ENCODE measurements at regions not wholly inside any gene's neighbourhood (a gene's known extent, or its start where the extent isn't known, plus 50 kb on each side); places are given as distances from the start of the nearest gene placed in this dataset.

DNA sequence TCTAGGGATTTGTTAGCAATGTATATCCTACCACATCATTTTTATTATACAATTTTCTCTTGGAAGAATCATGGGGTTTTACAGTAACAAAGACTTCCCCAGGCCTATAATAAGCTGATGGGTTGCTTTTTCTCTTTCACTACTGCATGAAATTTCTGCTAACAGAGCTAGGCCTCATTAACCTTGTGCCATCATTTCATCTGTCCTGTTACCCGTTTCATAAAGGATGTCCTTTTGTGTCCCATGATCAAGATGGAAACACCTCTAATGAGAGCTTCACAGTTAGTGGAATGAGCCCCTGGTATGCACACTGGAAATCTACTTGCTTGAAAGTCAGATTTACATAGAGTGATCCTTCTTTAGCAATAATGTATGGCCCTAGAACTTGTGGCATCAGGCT, 138.7 kb downstream of the RXFP2 start:
- TF ChIP-seq, protein P1, sequence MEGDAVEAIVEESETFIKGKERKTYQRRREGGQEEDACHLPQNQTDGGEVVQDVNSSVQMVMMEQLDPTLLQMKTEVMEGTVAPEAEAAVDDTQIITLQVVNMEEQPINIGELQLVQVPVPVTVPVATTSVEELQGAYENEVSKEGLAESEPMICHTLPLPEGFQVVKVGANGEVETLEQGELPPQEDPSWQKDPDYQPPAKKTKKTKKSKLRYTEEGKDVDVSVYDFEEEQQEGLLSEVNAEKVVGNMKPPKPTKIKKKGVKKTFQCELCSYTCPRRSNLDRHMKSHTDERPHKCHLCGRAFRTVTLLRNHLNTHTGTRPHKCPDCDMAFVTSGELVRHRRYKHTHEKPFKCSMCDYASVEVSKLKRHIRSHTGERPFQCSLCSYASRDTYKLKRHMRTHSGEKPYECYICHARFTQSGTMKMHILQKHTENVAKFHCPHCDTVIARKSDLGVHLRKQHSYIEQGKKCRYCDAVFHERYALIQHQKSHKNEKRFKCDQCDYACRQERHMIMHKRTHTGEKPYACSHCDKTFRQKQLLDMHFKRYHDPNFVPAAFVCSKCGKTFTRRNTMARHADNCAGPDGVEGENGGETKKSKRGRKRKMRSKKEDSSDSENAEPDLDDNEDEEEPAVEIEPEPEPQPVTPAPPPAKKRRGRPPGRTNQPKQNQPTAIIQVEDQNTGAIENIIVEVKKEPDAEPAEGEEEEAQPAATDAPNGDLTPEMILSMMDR (conservative IDR thresholded peaks at IDR 0.05): no peak
- H3K36me3 Mint-ChIP-seq: no peaks in the 10 kb centered on the region
- H3K27me3 Mint-ChIP-seq: no peaks in the 10 kb centered on the region
- H3K4me1 Mint-ChIP-seq (ENCODE audit: unreplicated experiment): peaks cover 5% of the 10 kb centered on the region
- DNase-seq (ENCODE audit: extremely low spot score, unreplicated experiment): no peak
- H3K27ac Mint-ChIP-seq: no peak overlapping the region
- no peak overlapping the region for H3K4me3 Mint-ChIP-seq
- no peaks in the 10 kb centered on the region for H3K9me3 Mint-ChIP-seq

DNA sequence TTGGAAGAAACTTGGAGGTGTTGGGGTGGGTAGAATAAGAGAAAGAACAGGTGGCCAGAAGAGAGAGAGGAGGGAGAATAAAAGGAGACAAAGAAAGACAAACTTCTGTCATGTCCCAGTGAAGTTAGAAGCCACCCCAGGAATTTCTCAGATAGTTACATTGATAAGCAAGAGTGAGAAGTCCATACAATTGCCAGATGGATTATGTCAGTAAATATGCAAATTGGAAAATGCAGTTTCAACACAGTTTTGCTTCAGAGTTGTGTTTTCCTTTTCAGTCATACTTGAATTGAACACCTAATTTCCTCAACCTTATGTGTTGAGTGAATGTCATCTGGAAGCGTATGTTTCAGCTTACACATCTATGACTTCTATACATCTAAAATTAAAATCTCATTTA, 139.2 kb downstream of the RXFP2 start:
- Mint-ChIP-seq H3K4me3 (no peak overlapping the region), H3K27ac (no peak overlapping the region), H3K36me3 (no peaks in the 10 kb centered on the region), H3K9me3 (no peaks in the 10 kb centered on the region), H3K4me1 (ENCODE audit: unreplicated experiment) (peaks cover 5% of the 10 kb centered on the region), H3K27me3 (no peaks in the 10 kb centered on the region)
- DNase-seq (ENCODE audit: extremely low spot score, unreplicated experiment): no peak
- TF ChIP-seq, protein P1 (conservative IDR thresholded peaks at IDR 0.05): no peak

DNA sequence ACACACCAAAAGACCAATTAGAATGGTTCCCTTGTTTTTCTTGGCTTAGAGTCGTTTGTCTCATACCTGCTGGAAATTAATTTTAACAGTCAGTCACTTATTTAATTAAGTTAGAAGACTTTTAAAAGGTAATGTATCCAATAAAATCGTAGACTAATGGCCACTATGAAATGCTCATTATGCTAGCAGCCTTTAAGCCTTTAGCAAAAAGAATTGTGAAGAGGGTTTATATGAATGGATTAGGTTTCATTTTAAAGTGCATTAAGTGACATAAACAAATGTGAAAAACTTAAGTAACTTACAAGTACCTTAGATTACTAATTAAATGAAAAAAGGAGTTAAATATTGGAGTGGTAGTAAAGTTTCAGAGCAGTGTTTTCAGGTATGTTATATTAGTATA, 139.6 kb downstream of the RXFP2 start:
- Mint-ChIP-seq H3K9me3 (no peaks in the 10 kb centered on the region), H3K27ac (no peak overlapping the region), H3K27me3 (no peaks in the 10 kb centered on the region), H3K4me3 (no peak overlapping the region), H3K36me3 (no peaks in the 10 kb centered on the region), H3K4me1 (ENCODE audit: unreplicated experiment) (peaks cover 5% of the 10 kb centered on the region)
- DNase-seq (ENCODE audit: extremely low spot score, unreplicated experiment): no peak
- TF ChIP-seq, protein P1 (conservative IDR thresholded peaks at IDR 0.05): no peak

DNA sequence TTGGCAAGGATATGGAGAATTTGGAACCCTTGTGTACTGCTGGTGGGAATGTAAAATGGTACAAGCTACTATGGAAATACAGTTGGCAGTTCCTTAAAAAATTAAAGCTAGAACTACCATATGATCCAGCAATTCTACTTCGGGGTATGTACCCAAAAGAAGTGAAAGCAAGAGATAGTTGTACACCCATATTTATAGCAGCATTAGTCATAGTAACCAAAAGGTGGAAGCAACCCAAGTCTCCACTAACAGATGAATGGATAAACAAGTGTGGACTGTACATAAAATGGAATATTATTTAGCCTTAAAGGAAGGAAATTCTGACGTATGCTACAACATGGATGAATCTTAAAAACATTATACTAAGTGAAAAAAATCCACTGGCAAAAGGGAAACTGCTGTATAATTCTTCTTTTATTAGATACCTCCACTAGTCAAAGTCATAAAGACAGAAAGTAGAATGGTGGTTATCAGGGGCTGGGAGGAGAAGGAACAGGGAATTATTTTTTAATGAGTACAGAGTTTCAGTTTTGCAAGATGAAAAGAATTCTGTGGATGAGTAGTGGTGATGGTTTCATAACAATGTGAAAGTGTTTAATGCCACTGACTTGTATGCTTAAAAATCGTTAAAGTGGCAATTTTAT, 141.6 kb downstream of the RXFP2 start:
- no peak for DNase-seq (ENCODE audit: extremely low spot score, unreplicated experiment)
- Mint-ChIP-seq H3K4me3 (no peak overlapping the region), H3K27me3 (peaks cover 2% of the 10 kb centered on the region), H3K27ac (no peak overlapping the region), H3K4me1 (ENCODE audit: unreplicated experiment) (peaks cover 14% of the 10 kb centered on the region), H3K36me3 (no peaks in the 10 kb centered on the region), H3K9me3 (no peaks in the 10 kb centered on the region)
- TF ChIP-seq, protein P1 (conservative IDR thresholded peaks at IDR 0.05): no peak

DNA sequence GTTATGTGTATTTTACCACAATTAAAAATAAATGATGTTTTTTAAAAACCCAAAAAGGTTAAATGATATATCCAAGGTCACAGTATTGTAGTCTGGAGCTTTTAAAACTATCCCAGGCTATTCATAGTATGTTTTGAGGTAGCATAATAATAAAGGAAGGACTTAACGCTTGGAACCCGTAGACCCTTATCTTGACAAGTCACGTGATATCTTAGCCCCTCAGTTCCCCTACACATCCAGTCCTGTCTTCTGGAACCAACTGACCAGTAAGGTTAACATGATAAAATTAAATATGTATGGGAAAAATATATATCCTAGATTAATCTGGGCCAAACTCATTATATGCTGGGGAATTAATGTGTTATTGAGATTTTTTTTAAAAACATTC, 142.2 kb downstream of the RXFP2 start:
- Mint-ChIP-seq H3K4me1 (ENCODE audit: unreplicated experiment) (peaks cover 19% of the 10 kb centered on the region), H3K27ac (no peak overlapping the region), H3K4me3 (no peak overlapping the region), H3K27me3 (peaks cover 3% of the 10 kb centered on the region), H3K9me3 (no peaks in the 10 kb centered on the region), H3K36me3 (no peaks in the 10 kb centered on the region)
- TF ChIP-seq, protein P1 (conservative IDR thresholded peaks at IDR 0.05): no peak
- DNase-seq (ENCODE audit: extremely low spot score, unreplicated experiment): no peak

DNA sequence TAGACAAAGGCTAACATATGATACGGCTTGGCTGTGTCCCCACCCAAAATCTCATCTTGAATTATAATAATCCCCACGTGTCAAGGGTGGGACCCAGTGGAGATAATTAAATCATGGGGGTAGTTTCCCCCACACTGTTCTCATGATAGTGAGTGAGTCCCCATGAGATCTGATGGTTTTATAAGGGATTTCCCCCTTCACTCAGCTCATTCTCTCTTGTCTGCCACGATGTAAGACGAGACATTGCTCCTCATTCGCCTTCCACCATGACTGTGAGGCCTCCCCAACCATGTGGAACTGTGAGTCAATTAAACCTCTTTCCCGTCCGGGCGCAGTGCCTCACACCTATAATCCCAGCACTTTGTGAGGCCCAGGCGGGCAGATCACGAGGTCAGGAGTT, 143.5 kb downstream of the RXFP2 start:
- TF ChIP-seq, protein P1 (conservative IDR thresholded peaks at IDR 0.05): no peak
- no peak for DNase-seq (ENCODE audit: extremely low spot score, unreplicated experiment)
- Mint-ChIP-seq H3K4me1 (ENCODE audit: unreplicated experiment) (peaks cover 28% of the 10 kb centered on the region), H3K4me3 (no peak overlapping the region), H3K27ac (no peak overlapping the region), H3K27me3 (peaks cover 3% of the 10 kb centered on the region), H3K36me3 (no peaks in the 10 kb centered on the region), H3K9me3 (no peaks in the 10 kb centered on the region)
